Cardiac muscle cell (in vitro differentiated cells and primary cell): ENCODE measurements at regions not wholly inside any gene's neighbourhood (a gene's known extent, or its start where the extent isn't known, plus 50 kb on each side); places are given as distances from the start of the nearest gene placed in this dataset.
"Not testable (repeated sequence)": the region's sequence is repeated elsewhere in the genome, so short reads cannot be mapped to it uniquely, and the experiment has no call there.

Experiments
- DNase-seq, 2 donors: peaks; one replicate each; pipeline versions ENCODE4 v3.0.0 to v3.0.0-alpha.2; 2010 to 2017; ENCODE audit warnings: low read depth in 1 of 2, low spot score in 1 of 2
- H3K27ac ChIP-seq: fragments of 200-600 bp; sonication (generic); 2 replicates; pipeline ENCODE4 v1.5.1; 2016
- H3K27me3 ChIP-seq: fragments of 200-600 bp; sonication (generic); 2 replicates; pipeline ENCODE4 v1.6.0; 2016; ENCODE audit warnings: control low read depth
- H3K36me3 ChIP-seq: fragments of 200-600 bp; sonication (generic); 2 replicates; pipeline ENCODE4 v1.5.1; 2016; ENCODE audit warnings: control low read depth
- H3K4me1 ChIP-seq: fragments of 200-600 bp; sonication (generic); 2 replicates; pipeline ENCODE4 v1.8.1; 2017; ENCODE audit warnings: low read depth, mild to moderate bottlenecking, mixed run types
- H3K4me3 ChIP-seq: fragments of 200-600 bp; sonication (generic); 2 replicates; pipeline ENCODE4 v1.5.1; 2016; ENCODE audit warnings: mild to moderate bottlenecking
- H3K9me3 ChIP-seq: fragments of 200-600 bp; sonication (generic); 2 replicates; pipeline ENCODE4 v1.5.1; 2017; ENCODE audit warnings: low read depth, mild to moderate bottlenecking, control low read depth
- TF ChIP-seq, protein P1 (sequence below): IDR thresholded peaks from 2 replicates; pipeline ENCODE4 v1.5.1; 2012; ENCODE audit warnings: low read depth, mild to moderate bottlenecking, low read length

DNA sequence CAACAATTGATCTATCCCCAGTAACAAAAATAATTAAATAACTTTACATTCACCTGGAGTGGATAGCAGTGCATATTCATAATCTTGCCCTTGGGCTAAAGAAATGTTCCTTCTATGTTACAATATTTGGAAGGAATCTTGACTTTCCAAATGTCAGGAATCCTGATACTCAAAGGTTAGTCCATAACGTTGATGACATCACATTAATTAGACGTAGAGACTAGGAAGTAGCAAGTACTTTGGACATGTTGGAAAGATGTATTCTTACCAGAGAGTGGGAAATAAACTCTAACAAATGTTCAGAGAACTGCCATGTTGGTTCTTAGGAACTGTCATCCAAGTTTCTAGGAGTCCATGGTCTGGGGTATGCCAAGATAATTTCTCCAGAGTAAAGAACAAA lies 70.6 kb upstream of the SLC25A36 start:
- Histone ChIP-seq H3K4me1 (no peaks in the 10 kb centered on the region), H3K4me3 (no peak overlapping the region), H3K9me3 (no peaks in the 10 kb centered on the region), H3K36me3 (no peaks in the 10 kb centered on the region), H3K27me3 (no peaks in the 10 kb centered on the region), H3K27ac (no peak overlapping the region)
- no peak for DNase-seq
- TF ChIP-seq, protein P1, sequence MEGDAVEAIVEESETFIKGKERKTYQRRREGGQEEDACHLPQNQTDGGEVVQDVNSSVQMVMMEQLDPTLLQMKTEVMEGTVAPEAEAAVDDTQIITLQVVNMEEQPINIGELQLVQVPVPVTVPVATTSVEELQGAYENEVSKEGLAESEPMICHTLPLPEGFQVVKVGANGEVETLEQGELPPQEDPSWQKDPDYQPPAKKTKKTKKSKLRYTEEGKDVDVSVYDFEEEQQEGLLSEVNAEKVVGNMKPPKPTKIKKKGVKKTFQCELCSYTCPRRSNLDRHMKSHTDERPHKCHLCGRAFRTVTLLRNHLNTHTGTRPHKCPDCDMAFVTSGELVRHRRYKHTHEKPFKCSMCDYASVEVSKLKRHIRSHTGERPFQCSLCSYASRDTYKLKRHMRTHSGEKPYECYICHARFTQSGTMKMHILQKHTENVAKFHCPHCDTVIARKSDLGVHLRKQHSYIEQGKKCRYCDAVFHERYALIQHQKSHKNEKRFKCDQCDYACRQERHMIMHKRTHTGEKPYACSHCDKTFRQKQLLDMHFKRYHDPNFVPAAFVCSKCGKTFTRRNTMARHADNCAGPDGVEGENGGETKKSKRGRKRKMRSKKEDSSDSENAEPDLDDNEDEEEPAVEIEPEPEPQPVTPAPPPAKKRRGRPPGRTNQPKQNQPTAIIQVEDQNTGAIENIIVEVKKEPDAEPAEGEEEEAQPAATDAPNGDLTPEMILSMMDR = no peak

DNA sequence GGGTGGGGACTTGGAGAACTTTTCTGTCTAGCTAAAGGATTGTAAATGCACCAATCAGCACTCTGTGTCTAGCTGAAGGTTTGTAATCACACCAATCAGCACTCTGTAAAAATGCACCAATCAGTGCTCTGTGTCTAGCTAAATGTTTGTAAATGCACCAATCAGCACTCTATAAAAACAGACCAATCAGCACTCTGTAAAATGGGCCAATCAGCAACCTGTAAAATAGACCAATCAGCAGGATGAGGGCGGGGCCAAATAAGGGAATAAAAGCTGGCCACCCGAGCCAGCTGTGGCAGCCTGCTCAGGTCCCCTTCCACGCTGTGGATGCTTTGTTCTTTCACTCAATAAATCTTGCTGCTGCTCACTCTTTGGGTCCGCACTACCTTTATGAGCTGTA lies 69.5 kb upstream of the SLC25A36 start:
- H3K9me3 ChIP-seq, H3K27ac ChIP-seq, H3K36me3 ChIP-seq, H3K27me3 ChIP-seq, DNase-seq, H3K4me1 ChIP-seq, H3K4me3 ChIP-seq: not testable (repeated sequence)

DNA sequence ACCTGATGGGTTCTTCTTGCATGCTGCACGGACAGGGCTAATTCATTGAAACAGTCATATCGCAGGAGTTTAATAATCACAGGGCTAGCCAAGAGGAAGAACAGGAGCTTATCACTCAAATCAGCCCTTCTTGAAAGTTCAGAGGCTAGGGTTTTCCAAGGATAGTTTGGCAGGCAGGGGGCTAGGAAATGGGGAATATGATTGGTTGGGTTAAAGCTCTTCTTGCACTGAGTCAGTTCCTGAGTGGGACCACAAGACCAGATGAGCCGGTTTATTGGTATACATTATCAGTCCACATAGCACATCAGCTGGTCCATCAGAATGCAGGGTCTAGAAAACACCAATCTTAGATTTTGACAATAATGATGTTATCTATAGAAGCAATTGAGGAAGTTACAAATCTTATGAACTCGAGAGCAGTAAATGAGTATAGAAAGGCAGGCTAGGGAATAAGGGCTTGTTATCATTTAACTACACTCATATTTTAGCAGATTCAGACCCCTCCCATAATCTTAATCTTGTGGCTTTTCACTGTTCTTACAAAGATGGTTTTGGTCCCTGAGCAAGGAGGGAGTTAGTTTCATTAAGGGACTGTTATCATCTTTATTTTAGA lies 58.1 kb upstream of the SLC25A36 start:
- Histone ChIP-seq H3K4me3 (no peak overlapping the region), H3K4me1 (no peaks in the 10 kb centered on the region), H3K36me3 (no peaks in the 10 kb centered on the region), H3K27ac (no peak overlapping the region), H3K27me3 (no peaks in the 10 kb centered on the region), H3K9me3 (no peaks in the 10 kb centered on the region)
- TF ChIP-seq, protein P1 = no peak
- DNase-seq = no peak

DNA sequence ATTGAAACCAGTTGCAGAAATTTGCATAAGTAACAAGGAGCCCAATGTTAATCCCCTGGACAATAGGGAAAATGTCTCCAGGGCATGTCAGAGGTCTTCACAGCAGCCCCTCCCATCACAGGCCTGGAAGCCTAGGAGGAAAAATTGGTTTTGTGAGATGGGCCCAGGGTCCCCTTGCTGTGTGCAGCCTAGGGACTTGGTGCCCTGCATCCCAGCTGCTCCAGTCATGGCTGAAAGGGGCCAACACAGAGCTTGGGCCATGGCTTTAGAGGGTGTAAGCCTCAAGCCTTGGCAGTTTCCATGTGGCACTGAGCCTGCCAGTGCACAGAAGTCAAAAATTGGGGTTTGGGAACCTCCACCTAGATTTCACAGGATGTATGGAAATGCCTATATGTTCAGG lies 55.9 kb upstream of the SLC25A36 start:
- DNase-seq, H3K27me3 ChIP-seq, H3K36me3 ChIP-seq: not testable (repeated sequence)

More for the DNA sequence above, 55.9 kb upstream of the SLC25A36 start:
- not testable (repeated sequence) for H3K9me3 ChIP-seq, H3K4me1 ChIP-seq, H3K4me3 ChIP-seq, H3K27ac ChIP-seq
